Heart left ventricle (tissue), 13 donors: ENCODE measurements at regions not wholly inside any gene's neighbourhood (a gene's known extent, or its start where the extent isn't known, plus 50 kb on each side); places are given as distances from the start of the nearest gene placed in this dataset.

Experiments used
- CTCF ChIP-seq, 12 donors: fragments of 200-600 bp; sonication (generic) in 4 of 12; IDR thresholded peaks; one replicate each; pipeline versions ENCODE4 v1.5.0 to v1.8.0; 2018 to 2022; ENCODE audit warnings: antibody characterized with exemption in 12 of 12, mild to moderate bottlenecking in 5 of 12
- POLR2A ChIP-seq, 2 donors: fragments of 450-650 bp; IDR thresholded peaks; one replicate each; pipeline ENCODE4 v1.6.1; 2017; ENCODE audit warnings: antibody characterized with exemption in 2 of 2, mild to moderate bottlenecking in 2 of 2, moderate library complexity in 2 of 2
- donor health status: ischemic (EF 13 %, LVEDD 7.1; RV severe dilation, severe dysfunction).
- donor health status: DM: no; HTN: yes; CAD: no.
- donor health status: DM: no; HTN: no; CAD: no.
- donor health status: ischemic (EF 25% LVEDD 6.9; RV normal size, moderate dysfunction).
- donor health status: ischemic (EF 25% LVEDD 5.7; RV mildly dilated, moderate dysfunction).
- donor health status: ischemic (EF 35%, LVEDD 5.7; RV mildly dilated, moderate dysfunction).
- donor health status: nonischemic (EF 11% LVEDD 7.7; RV severe dilation, severe dysfunction).
- donor health status: DM: yes; HTN: yes; CAD: no.
- donor health status: PGD.
- donor health status: ischemic (EF 29% LVEDD 5.4; RV normal size, mild dysfunction).
- donor health status: nonischemic (EF 23%, LVEDD 6.1; RV moderate dilation, normal function).

- no peak for TF ChIP-seq POLR2A (IDR thresholded peaks at IDR 0.05)
- no peak for TF ChIP-seq CTCF (IDR thresholded peaks at IDR 0.05)
These were observed 279.2 kb upstream of the IRX2 start for GRCh38 chr5:3030511-3031165.
